GM19455 (cell line): ENCODE measurements at regions not wholly inside any gene's neighbourhood (a gene's known extent, or its start where the extent isn't known, plus 50 kb on each side); places are given as distances from the start of the nearest gene placed in this dataset.

Source experiments
- ATAC-seq: cut with Tn5 transposase; IDR thresholded peaks from one replicate; pipeline ENCODE4 v1.9.1; 2021; ENCODE audit not compliant: unreplicated experiment

- ATAC-seq: no peak
These were observed 161.9 kb downstream of the HGF start for GRCh38 chr7:81607987-81608386.

GRCh38 chr7:81606078-81606863 lies 163.6 kb downstream of the HGF start:
- no peak for ATAC-seq

GRCh38 chr7:81605493-81605892 lies 164.4 kb downstream of the HGF start:
- ATAC-seq: no peak

GRCh38 chr7:81604808-81605174 lies 165.1 kb downstream of the HGF start:
- ATAC-seq: no peak

GRCh38 chr7:81604075-81604807 lies 165.6 kb downstream of the HGF start:
- no peak for ATAC-seq

- no peak for ATAC-seq
These were observed 169.2 kb downstream of the HGF start for GRCh38 chr7:81600608-81601007.

GRCh38 chr7:81598951-81599350 lies 170.9 kb downstream of the HGF start:
- ATAC-seq: no peak

- no peak for ATAC-seq
These were observed 175.1 kb downstream of the HGF start for GRCh38 chr7:81594767-81595166.

- no peak for ATAC-seq
These were observed 179.7 kb downstream of the HGF start for GRCh38 chr7:81590131-81590530.

- no peak for ATAC-seq
These were observed 185.2 kb downstream of the HGF start for GRCh38 chr7:81584667-81585066.

GRCh38 chr7:81583882-81584533 lies 185.8 kb downstream of the HGF start:
- ATAC-seq: no peak

GRCh38 chr7:81583090-81583489 lies 186.8 kb downstream of the HGF start:
- ATAC-seq: no peak

- ATAC-seq: no peak
These were observed 192.1 kb downstream of the HGF start for GRCh38 chr7:81577642-81578340.

- no peak for ATAC-seq
These were observed 195.0 kb downstream of the HGF start for GRCh38 chr7:81574723-81575326.

- ATAC-seq: no peak
These were observed 195.9 kb downstream of the HGF start for GRCh38 chr7:81573932-81574331.

- ATAC-seq: no peak
These were observed 196.7 kb downstream of the HGF start for GRCh38 chr7:81573128-81573527.

- no peak for ATAC-seq
These were observed 207.3 kb downstream of the HGF start for GRCh38 chr7:81562581-81562980.

GRCh38 chr7:81560708-81561107 lies 209.1 kb downstream of the HGF start:
- no peak for ATAC-seq

- ATAC-seq: no peak
These were observed 220.3 kb downstream of the HGF start for GRCh38 chr7:81549484-81550016.

- no peak for ATAC-seq
These were observed 234.9 kb downstream of the HGF start for GRCh38 chr7:81534996-81535395.

GRCh38 chr7:81534446-81534845 lies 235.4 kb downstream of the HGF start:
- ATAC-seq: no peak
